SW 1271 (cell line): ENCODE measurements at regions not wholly inside any gene's neighbourhood (a gene's known extent, or its start where the extent isn't known, plus 50 kb on each side); places are given as distances from the start of the nearest gene placed in this dataset.
"Not testable (repeated sequence)": the region's sequence is repeated elsewhere in the genome, so short reads cannot be mapped to it uniquely, and the experiment has no call there.

Experiments used
- DNase-seq, 2 experiments: peaks; one replicate each; lab custom pipeline; 2025; lab: John Stamatoyannopoulos, UW

DNA sequence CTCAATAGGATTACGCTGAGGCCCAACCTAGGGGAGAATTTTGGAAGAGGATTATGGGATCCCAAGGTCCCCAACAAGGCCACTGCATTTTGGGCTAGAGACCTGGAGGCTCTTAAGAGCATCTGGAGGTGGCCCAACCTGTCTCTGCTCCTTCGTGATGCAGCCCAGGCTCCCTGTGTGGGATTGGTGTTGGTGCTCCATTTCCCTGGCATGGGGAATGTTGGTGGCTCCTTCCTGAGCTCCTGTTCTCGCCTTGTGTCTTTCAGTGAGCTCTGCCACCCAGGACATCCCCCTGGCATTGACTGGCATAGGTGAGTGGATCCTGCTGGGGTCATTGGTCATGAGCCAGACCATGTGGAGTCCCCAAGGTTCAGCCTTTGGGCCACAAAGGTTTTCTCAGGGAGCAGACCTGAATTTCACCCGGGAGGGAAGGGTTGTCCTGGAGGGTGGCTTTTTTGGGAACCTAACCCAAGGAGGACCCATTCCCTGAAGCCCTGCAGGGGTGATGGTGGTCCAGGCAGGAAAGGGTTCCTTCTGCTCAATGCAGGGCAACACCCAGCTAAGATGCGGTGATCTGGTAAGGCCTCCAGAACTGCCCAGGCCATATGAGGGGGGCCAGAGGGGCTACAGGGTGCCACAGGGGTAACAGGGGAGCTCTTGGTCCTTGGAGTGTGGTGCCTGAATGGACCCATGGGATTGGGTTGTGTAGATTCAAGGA lies 202.5 kb downstream of the UBE3A start:
- no peak for DNase-seq

DNA sequence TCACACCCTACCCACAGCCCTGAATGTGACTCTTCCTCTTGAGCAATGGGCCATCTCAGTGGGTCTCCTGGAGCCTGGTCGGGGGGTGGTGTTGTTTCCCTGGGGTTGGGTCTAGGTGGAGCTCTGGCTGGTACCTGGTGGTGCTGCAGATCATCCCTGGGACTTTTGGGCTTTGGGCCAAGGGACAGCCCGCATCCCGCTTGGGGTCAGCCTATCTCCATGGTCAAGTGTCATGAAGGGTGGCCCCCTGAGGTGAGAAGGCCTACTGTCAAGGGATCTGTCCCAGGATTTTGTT lies 202.0 kb downstream of the UBE3A start:
- no peak for DNase-seq

DNA sequence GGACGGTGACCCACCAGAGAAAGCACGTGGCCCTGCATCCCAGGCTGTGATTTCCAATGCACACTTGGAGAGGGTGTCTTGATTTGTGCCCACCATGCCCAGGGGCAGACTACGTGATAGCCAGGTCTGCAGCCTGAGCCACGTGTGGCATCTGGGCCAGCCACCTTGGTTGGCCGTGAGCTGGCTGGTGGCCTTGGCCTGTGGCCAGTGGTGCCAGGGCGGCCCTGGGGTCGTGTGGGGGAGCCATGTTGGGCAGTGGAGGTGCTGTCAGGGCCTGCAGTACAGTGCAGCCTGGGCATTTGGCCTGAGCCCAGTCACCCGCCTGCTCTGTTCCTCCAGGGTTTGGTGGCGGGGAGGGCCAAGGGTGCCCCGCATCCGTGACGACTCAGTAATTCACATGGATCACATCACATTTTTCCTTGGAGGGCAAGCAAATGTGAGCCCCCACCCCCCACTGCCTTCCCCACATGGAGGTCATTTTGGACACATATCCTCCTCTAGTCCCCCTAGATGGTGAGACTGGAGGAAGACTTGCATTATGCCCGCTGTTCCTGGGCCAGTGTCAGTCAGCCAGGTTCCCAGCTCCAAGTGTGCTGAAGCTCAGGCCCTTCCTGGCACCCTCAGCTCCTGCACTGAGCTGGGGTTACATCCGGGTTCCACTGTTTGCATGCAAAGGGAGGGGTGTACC lies 201.4 kb downstream of the UBE3A start:
- DNase-seq = no peak

DNA sequence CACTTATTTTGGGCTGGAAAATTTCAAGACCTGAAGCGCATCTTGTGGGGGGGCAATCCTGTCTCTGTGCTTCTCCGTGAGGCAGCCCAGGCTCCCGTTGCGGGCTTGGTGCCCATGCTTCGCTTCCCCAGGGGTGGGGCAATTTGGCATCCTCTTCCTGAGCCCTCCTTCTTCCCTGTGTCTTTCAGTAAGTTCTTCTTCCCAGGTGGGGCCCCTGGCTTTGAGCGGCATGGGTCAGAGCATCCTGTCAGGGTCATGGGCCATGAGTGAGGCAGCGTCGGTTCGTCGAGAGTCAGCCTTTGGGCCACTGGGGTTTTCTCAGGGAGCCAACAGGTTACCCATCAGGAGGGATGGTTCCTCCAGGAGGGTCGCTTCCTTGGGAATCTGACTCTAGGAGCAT lies 200.7 kb downstream of the UBE3A start:
- DNase-seq = no peak

DNA sequence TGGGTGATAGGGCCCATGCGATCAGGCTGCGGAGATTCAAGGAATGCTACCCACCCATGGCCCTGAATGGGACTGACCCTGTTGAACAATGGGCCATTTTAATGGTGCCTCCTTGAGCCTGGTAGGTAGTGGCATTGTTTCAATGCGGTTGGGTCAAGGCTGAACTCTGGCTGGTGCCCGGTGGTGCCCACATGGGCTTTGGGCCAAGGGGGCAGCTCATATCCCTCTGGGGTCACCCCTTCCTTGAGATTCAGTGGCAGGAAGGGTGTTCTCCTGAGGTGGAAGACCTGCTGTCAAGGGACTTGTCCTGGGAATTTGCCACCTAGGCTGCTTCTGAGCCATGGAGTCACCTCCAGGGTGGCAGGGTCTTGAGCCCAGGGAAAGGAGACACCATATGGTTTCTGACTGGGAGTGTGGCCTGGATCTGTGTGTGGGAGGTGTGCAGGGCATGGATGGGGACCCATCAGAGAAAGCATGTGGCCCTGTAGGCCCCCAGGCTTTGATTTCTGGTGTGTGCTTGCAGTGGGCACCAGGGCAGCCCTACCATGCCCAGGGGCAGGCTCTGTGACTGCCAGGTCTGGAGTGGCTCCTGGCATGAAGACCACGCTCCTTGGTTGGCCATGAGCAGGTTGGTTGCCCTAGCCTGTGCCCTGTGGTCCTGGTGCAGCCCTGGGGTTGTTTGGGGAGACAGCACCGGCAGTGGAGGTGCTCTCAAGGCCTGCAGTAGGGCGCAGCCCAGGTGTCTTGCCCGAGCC lies 199.9 kb downstream of the UBE3A start:
- no peak for DNase-seq

DNA sequence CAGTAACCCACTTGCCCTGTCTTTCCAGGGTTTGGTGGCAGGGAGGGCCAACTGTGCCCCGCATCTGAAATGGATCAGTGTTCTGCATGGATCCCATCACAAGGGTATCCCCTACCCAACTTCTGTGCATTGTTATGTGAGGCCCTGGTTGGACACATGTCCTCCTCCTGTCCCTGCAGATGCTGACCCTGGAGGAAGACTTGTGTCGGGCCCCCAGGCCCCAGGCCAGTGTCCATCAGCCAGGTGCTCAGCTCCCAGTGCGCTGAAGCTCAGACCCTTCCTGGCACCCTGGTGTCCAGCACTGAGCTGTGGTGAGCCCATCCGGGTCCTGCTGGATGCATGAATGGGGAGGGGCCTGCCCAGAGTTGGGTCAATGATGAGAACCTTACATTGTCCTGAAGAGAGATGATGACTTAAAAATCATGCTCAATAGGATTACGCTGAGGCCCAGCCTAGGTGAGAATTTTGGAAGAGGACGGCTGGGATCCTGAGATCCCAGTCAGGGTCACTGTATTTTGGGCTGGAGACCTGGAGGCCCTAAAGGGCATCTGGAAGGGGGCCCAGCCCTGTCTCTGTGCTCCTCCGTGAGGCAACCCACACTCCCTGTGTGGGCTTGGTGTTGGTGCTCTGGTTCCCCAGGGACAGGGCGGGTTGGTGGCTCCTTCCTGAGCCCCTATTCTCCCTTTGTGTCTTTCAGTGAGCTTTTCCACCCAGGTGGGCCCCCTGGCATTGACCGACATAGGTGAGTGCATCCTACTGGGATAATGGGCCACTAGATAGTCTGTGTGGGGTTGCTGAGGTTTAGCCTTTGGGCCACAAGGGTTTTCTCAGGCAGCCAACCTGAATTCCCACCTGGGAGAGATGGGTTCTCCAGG lies 199.1 kb downstream of the UBE3A start:
- DNase-seq = no peak

DNA sequence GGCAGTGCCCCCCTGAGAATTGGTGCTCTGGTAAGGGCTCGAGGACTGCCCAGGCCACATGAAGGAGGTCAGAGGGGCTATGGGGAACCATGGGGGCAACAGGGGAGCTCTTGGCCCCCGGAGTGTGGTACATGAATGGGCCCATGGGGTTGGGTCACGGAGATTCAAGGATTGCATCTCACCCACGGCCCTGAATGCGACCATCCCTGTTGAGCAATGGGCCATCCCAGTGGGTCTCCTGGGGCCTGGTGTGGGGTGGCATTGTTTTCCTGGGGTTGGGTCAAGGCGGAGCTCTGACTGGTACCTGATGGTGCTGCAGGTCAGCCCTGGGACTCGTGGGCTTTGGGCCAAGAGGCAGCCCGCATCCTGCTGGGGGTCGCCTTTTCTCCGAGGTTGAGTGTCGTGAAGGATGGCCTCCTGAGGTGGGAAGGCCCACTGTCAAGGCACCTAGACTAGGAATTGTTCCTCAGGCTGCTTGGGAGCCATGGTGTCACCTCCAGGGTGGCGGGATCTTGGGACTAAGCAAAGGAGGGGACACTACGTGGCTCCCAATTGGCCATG lies 198.3 kb downstream of the UBE3A start:
- DNase-seq = no peak

DNA sequence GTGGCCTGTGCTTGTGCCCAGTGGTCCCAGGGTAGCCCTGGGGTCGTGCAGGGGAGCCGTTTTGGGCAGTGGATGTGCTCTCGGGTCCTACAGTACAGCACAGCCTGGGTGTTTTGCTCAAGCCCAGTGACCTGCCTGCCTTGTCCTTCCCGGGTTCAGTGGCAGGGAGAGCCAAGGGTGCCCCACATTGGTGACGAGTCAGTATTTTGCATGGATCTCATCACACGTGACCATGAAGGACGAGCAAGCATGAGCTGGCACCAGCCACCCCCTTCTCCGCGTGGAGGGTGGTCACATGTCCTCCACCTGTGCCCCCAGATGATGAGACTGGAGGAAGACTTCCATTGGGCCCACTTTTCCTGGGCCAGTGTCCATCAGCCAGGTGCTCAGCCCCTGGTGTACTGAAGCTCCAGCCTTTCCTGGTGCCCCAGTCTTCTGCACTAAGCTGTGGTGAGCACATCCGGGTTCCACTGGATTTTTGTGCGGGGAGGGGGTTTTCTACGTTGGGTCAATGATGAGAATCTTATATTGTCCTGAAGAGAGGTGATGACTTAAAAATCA lies 197.5 kb downstream of the UBE3A start:
- no peak for DNase-seq

DNA sequence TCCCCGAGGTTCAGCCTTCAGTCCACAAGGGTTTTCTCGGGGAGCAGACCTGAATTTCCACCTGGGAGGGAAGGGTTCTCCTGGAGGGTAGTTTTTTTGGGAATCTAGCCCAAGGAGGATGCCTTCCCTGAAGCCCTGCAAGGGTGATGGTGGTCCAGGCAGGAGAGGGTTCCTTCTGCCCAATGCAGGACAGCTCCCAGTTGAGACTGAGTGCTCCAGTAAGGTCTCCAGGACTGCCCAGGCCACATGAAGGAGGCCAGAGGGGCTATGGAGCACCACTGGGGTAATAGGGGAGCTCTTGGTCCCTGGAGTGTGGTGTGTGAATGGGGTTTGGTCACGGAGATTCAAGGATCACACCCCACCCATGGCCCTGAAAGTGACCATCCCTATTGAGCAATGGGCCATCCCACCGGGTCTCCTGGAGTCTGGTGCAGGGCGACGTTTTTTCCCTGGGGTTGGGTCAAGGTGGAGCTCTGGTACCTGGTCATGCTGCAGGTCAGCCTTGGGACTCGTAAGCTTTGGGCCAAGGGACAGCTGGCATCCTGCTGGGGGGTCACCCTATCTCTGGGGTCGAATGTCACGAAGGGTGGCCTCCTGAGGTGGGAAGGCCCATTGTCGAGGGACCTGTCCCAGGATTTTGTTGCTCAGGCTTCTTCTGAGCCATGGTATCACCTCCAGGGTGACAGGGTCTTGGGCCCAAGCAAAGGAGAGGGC lies 196.5 kb downstream of the UBE3A start:
- DNase-seq = no peak

DNA sequence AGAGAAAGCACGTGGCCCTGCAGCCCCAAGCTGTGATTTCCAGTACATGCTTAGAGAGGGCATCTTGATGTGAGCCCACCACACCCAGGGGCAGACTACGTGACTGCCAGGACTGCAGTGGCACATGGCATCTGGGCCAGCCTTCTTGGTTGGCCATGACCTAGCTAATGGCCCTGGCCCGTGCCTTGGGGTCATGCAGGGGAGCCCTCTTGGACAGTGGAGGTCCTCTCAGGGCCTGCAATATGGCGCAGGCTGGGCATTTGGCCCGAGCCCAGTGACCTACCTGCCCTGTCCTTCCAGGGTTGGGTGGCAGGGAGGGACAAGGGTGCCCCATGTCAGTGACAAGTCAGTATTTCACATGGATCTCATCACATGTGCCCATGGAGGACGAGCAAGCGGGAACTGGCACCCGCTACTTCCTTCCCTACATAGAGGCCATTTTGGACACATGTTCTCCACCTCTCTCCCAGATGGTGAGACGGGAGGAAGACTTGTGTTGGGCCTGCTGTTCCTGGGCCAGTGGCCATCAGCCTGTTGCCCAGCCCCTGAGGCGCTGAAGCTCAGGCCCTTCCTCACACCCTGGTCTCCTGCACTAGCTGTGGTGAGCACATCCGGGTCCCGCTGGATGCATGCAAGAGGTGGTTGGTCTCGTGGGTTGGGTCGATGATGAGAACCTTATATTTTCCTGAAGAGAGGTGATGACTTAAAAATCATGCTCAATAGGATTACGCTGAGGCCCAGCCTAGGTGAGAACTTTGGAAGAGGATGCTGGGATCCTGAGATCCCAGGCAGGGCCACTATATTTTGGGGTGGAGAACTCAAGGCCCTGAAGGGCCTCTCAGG lies 195.6 kb downstream of the UBE3A start:
- no peak for DNase-seq

DNA sequence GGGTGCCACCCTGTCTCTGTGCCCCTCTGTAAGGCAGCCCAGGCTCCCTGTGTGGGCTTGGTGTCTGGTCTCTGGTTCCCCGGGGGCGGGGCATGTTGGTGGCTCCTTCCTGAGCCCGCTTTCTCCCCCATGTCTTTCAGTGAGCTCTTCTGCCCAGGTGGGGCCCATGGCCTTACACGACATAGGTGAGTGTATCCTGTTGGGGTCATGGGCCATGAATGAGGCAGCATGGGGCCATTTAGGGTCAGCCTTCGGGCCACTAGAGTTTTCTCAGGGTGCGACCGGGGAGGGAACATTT lies 195.1 kb downstream of the UBE3A start:
- no peak for DNase-seq

DNA sequence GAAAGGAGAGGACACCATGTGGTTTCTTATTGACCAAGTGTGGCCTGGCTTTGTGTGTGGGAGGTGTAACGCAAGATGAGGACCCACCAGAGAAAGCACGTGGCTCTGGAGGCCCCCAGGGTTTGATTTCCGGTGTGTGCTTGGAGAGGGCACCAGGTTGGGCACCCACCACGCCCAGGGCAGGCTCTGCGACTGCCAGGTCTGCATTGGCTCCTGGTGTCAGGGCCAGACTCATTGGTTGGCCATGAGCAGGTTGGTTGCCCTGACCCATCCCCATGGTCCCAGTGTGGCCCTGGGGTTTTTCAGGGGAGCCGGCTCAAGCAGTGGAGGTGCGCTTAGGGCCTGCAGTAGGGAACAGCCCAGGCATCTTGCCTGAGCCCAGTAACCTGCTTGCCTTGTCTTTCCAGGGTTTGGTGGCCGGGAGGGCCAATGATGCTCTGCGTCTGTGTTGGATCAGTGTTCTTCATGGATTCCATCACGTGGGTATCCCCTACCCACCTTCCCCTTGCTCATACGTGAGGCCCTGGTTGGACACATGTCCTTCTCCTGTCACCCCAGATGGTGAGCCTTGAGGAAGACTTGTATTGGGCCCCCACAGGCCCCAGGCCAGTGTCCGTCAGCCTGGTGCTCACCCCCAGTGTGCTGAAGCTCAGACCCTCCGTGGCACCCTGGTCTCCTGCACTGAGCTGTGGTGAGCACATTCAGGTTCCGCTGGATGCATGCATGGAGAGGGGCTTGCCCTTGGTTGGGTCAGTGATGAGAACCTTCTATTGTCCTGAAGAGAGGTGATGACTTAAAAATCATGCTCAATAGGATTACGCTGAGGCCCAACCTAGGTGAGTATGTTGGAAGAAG lies 193.9 kb downstream of the UBE3A start:
- no peak for DNase-seq

DNA sequence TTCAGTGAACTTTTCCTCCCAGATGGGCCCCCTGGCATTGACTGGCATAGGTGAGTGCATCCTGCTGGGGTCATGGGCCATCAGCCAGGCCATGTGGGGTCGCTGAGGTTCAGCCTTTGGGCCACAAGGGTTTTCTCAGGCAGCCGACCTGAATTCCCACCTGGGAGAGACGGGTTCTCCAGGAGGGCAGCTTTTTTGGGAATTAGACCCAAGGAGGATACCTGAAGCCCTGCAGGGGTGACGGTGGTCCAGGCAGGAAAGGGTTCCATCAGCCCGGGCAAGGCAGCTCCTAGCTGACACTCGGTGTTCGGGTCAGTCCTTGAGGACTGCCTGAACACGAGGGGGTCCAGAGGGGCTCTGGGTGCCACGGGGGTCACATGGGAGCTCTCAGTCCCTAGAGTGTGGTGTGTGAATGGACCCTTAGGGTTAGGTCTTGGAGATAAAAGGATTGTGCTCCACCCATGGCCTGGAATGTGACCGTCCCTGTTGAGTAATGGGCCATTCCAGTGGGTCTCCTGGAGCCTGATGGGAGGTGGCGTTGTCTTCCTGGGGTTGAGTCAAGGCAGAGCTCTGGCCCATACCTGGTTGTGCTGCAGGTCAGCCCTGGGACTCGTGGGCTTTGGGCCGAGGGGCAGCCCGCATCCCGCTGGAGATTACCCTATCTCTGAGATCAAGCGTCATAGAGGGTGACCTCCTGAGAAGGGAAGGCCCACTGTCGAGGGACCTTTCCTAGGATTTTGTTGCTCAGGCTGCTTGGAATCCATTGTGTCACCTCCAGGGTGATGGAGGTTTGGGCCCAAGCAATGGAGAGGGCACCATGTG lies 192.8 kb downstream of the UBE3A start:
- DNase-seq = no peak

DNA sequence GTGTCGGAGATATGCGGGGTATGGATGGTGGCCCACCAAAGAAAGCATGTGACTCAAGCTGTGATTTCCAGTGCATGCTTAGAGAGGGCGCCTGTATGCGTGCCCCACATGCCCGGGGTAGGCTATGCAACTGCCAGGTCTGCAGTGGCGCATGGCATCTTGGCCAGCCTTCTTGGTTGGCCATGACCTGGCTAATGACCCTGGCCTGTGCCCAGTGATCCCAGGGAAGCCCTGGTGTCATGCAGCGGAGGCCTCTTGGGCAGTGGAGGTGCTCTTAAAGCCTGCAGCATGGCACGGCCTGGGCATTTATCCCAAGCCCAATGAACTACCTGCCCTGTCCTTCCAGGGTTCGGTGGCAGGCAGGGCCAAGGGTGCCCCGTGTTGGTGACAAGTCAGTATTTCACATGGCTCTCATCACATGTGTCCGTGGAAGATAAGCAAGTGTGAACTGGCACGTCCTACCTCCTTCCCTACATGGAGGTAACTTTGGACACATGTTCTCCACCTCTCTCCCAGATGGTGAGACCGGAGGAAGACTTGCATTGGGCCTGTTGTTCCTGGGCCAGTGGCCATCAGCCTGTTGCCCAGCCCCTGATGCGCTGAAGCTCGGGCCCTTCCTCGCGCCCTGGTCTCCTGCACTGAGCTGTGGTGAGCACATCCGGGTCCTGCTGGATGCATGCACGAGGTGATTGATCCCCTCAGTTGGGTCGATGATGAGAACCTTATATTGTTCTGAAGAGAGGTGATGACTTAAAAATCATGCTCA lies 192.0 kb downstream of the UBE3A start:
- DNase-seq = no peak

DNA sequence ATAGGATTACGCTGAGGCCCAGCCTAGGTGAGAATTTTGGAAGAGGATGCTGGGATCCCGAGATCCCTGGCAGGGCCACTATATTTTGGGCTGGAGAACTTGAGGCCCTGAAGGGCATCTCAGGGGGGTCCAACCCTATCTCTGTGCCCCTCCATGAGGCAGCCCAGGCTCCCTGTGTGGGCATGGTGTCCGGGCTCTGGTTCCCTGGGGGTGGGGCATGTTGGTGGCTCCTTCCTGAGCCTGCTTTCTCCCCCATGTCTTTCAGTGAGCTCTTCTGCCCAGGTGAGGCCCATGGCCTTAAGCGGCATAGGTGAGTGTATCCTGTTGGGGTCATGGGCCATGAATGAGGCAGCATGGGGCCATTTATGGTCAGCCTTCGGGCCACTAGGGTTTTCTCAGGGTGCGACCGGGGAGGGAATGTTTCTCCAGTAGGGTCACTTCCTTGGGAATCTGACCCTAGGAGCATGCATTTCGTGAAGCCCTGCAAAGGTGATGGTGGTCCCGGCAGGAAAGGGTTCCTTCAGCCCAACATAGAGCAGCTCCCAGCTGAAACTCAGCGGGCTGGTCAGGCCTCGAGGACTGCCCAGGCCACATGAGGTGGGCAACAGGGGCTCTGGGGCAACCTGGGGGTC lies 191.3 kb downstream of the UBE3A start:
- no peak for DNase-seq

DNA sequence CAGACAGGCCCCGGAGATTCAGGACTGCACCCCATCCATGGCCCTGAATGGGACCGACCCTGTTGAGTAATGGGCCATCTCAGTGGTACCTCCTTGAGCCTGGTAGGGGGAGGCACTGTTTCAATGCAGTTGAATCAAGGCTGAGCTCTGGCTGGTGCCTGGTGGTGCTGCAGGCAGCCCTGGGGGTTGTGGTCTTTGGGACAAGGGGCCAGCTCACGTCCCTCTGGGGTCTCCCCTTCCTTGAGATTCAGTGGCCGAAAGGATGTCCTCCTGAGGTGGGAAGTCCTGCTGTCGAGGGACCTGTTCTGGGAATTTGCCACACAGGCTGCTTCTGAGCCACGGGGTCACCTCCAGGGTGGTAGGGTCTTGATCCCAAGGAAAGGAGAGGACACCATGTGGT lies 190.7 kb downstream of the UBE3A start:
- DNase-seq = not testable (repeated sequence)

DNA sequence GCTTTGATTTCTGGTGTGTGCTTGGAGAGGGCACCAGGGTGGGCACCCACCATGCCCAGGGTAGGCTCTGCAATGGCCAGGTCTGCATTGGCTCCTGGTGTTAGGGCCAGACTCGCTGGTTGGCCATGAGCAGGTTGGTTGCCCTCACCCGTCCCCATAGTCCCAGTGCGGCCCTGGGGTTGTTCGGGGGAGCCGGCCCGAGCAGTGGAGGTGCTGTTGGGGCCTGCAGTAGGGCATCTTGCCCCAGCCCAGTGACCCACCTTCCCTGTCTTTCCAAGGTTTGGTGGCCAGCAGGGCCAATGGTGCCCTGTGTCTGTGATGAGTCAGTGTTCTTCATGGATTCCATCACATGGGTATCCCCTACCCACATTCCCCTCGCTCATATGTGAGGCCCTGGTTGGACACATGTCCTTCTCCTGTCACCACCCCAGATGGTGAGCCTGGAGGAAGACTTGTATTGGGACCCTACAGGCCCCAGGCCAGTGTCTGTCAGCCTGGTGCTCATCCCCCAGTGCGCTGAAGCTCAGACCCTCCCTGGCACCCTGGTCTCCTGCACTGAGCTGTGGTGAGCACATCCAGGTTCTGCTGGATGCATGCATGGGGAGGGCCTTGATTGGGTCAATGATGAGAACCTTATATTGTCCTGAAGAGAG lies 190.1 kb downstream of the UBE3A start:
- DNase-seq = no peak
